Activated B cell treated with CpG ODN at 0.5 μM for 24 hours (primary cell): ENCODE measurements at regions not wholly inside any gene's neighbourhood (a gene's known extent, or its start where the extent isn't known, plus 50 kb on each side); places are given as distances from the start of the nearest gene placed in this dataset.

ENCODE experiments used
- ATAC-seq: fragments of 200-7000 bp; cut with Tn5 transposase; one replicate; pipeline ENCODE4 v1.10.0; 2021; ENCODE audit warnings: low read depth, mild to moderate bottlenecking, moderate library complexity
- CTCF ChIA-PET: fragments of 350-600 bp; sonication (Branson Sonifier 250); formaldehyde crosslinking; loops from one replicate; lab custom pipeline; 2021; ENCODE audit warnings: antibody characterized with exemption; lab: Charles Lee
- POLR2A ChIA-PET: fragments of 350-600 bp; sonication (Branson Sonifier 250); formaldehyde crosslinking; loops from one replicate; lab custom pipeline; 2021; ENCODE audit warnings: antibody characterized with exemption; lab: Charles Lee
- DNase-seq: peaks from one replicate; pipeline ENCODE4 v3.0.0; 2022
- H3K27ac Mint-ChIP-seq: one replicate; pipeline ENCODE4 v1.8.0; 2020; ENCODE audit warnings: mixed read lengths
- H3K27me3 Mint-ChIP-seq: one replicate; pipeline ENCODE4 v1.8.0; 2021; ENCODE audit warnings: mixed read lengths
- H3K36me3 Mint-ChIP-seq: one replicate; pipeline ENCODE4 v1.8.0; 2021; ENCODE audit warnings: low read depth, mixed read lengths
- H3K4me1 Mint-ChIP-seq: one replicate; pipeline ENCODE4 v1.8.0; 2021; ENCODE audit warnings: mixed read lengths
- H3K4me3 Mint-ChIP-seq: one replicate; pipeline ENCODE4 v1.8.0; 2020; ENCODE audit warnings: mild to moderate bottlenecking, mixed read lengths
- H3K9me3 Mint-ChIP-seq: one replicate; pipeline ENCODE4 v1.8.0; 2020; ENCODE audit warnings: mixed read lengths
- intact Hi-C: fragments of 100-400 bp; cut with micrococcal nuclease; formaldehyde crosslinking; loops from one replicate; pipeline ENCODE4 v1.15.1; 2024
- TF ChIP-seq, protein P1 (sequence below): fragments of 200-600 bp; IDR thresholded peaks from one replicate; pipeline ENCODE4 v1.8.0; 2022; ENCODE audit warnings: antibody characterized with exemption, mild to moderate bottlenecking

DNA sequence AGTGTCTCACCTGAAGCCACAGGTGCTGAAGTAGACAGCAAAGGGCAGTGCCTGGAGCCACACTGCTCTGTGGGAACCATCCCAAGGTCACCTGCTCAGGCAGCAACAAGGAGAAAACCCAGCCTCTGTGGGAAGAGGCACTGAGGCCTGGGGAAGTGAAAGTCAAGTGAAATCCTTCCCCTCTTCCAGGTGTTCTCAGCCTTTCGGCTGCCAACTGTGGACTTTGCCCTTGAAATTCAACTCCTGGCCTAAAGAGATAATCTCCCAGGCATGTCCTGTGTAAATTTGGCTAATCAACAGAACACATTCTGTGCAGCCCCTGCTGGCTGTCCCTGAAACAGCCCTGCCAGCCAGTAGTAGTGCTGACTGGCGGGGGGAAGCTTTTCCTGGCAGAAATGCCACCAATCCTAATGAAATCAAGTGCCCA lies 112.1 kb downstream of the RPL27A start:
- Mint-ChIP-seq H3K27me3 (peaks cover 10% of the 10 kb centered on the region), H3K36me3 (no peaks in the 10 kb centered on the region), H3K9me3 (no peaks in the 10 kb centered on the region), H3K27ac (no peak overlapping the region), H3K4me3 (no peak overlapping the region), H3K4me1 (no peaks in the 10 kb centered on the region)
- TF ChIP-seq, protein P1, sequence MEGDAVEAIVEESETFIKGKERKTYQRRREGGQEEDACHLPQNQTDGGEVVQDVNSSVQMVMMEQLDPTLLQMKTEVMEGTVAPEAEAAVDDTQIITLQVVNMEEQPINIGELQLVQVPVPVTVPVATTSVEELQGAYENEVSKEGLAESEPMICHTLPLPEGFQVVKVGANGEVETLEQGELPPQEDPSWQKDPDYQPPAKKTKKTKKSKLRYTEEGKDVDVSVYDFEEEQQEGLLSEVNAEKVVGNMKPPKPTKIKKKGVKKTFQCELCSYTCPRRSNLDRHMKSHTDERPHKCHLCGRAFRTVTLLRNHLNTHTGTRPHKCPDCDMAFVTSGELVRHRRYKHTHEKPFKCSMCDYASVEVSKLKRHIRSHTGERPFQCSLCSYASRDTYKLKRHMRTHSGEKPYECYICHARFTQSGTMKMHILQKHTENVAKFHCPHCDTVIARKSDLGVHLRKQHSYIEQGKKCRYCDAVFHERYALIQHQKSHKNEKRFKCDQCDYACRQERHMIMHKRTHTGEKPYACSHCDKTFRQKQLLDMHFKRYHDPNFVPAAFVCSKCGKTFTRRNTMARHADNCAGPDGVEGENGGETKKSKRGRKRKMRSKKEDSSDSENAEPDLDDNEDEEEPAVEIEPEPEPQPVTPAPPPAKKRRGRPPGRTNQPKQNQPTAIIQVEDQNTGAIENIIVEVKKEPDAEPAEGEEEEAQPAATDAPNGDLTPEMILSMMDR, result no peak
- POLR2A ChIA-PET, result no interaction called here
- CTCF ChIA-PET, result interaction anchor here (0.8 kb wide), 1 partner anchor 9 kb away, joined by 3 read pairs; no protein-coding TSS in a partner anchor
- intact Hi-C loops, result no loop called here
- ATAC-seq (no peak), DNase-seq (no peak)

DNA sequence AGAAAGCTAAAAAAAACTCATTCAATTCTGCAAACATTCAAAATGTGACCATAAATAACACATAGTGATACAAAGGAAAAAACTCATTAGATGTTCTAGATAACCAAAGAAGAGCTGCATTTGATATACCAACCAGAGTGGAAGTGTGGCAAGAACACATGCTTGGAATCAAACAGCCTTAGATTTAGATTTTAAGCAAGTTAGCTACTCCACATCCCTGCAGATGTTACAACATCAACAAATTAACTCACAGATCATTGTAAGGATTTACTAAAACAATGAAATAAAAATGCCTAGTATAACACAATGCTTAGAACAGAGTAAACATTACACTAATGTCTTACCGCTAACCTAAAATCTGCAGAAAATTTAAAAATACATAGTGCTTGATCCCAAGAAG lies 114.0 kb upstream of the AKIP1 start:
- H3K9me3 Mint-ChIP-seq, result no peaks in the 10 kb centered on the region
- DNase-seq, result no peak
- intact Hi-C loops, result no loop called here
- ATAC-seq, result no peak
- TF ChIP-seq, protein P1, result no peak
- peaks cover 10% of the 10 kb centered on the region for H3K27me3 Mint-ChIP-seq
- no peaks in the 10 kb centered on the region for H3K4me1 Mint-ChIP-seq
- ChIA-PET POLR2A (interaction anchor here (0.8 kb wide), 1 partner anchor 20 kb away, joined by 4 read pairs; no protein-coding TSS in a partner anchor), CTCF (no interaction called here)
- H3K27ac Mint-ChIP-seq, result no peak overlapping the region
- H3K4me3 Mint-ChIP-seq, result no peak overlapping the region
- no peaks in the 10 kb centered on the region for H3K36me3 Mint-ChIP-seq

DNA sequence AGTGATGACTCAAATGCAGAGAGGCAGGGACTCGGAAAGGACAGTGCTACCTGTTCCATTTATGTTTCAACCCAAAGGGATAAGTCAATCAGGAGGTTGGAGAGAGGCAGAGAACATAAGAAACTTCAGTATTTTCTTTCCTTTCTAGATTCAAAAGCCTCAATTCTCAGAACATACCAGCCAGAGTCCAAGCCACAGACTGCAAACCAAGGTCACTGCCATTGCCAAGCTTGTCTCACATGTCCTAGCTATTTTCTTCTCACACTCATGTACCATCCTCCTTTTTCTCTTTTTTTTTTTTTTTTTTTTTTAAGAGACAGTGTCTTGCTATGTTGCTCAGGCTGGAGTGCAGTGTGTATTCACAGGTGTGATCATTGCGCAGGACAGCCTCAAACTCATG lies 111.7 kb upstream of the AKIP1 start:
- ChIA-PET CTCF (no interaction called here), POLR2A (interaction anchor here (0.6 to 0.7 kb wide), 2 partner anchors 10 to 103 kb away, joined by 3 to 4 read pairs; no protein-coding TSS in a partner anchor)
- ATAC-seq (no peak), DNase-seq (no peak)
- intact Hi-C loops, result no loop called here
- Mint-ChIP-seq H3K27ac (no peak overlapping the region), H3K4me1 (no peaks in the 10 kb centered on the region), H3K36me3 (no peaks in the 10 kb centered on the region), H3K27me3 (peaks cover 10% of the 10 kb centered on the region), H3K9me3 (no peaks in the 10 kb centered on the region), H3K4me3 (no peak overlapping the region)
- TF ChIP-seq, protein P1, result no peak

GRCh38 chr11:8800520-8801110 lies 110.4 kb upstream of the AKIP1 start:
- Mint-ChIP-seq H3K27me3 (peaks cover 9% of the 10 kb centered on the region), H3K4me3 (no peak overlapping the region), H3K36me3 (no peaks in the 10 kb centered on the region), H3K9me3 (no peaks in the 10 kb centered on the region), H3K27ac (no peak overlapping the region), H3K4me1 (no peaks in the 10 kb centered on the region)
- no peak for ATAC-seq
- TF ChIP-seq, protein P1, result no peak
- DNase-seq, result no peak
- CTCF ChIA-PET, result no interaction called here
- POLR2A ChIA-PET, result no interaction called here
- intact Hi-C loops, result no loop called here

GRCh38 chr11:8801121-8801520 lies 109.9 kb upstream of the AKIP1 start:
- TF ChIP-seq, protein P1, result no peak
- H3K36me3 Mint-ChIP-seq, result no peaks in the 10 kb centered on the region
- ChIA-PET POLR2A (no interaction called here), CTCF (no interaction called here)
- DNase-seq, result no peak
- H3K4me1 Mint-ChIP-seq, result no peaks in the 10 kb centered on the region
- no peaks in the 10 kb centered on the region for H3K9me3 Mint-ChIP-seq
- H3K27ac Mint-ChIP-seq, result no peak overlapping the region
- no peak overlapping the region for H3K4me3 Mint-ChIP-seq
- peaks cover 7% of the 10 kb centered on the region for H3K27me3 Mint-ChIP-seq
- intact Hi-C loops, result no loop called here
- no peak for ATAC-seq
